ENCODE measurements at regions not wholly inside any gene's neighbourhood (a gene's known extent, or its start where the extent isn't known, plus 50 kb on each side); places are given as distances from the start of the nearest gene placed in this dataset.
A peak's percentile ranks its signal among the peaks of the same experiment; 100 is the strongest.

GRCh38 chr15:66849393-66849745, 147.3 kb downstream of the SMAD6 start:
- Histone ChIP-seq H3K9ac (no peak overlapping the region), H3K79me2 (ENCODE audit: insufficient read depth, low read depth) (no peaks in the 10 kb centered on the region), H3K4me3 (IDR thresholded peaks at IDR 0.05; ENCODE audit: insufficient read depth, low read depth, low read length) (no peak overlapping the region), H3K4me1 (ENCODE audit: low read depth, poor library complexity, severe bottlenecking) (peaks cover 12% of the 10 kb centered on the region), H4K20me1 (ENCODE audit: insufficient read depth) (no peaks in the 10 kb centered on the region), H3K27ac (no peak overlapping the region), H3K27me3 (ENCODE audit: insufficient read depth, low read depth) (no peaks in the 10 kb centered on the region), H3K4me2 (no peak overlapping the region), H3K36me3 (ENCODE audit: insufficient read depth) (no peaks in the 10 kb centered on the region), H2AFZ (ENCODE audit: low read depth) (no peak overlapping the region)
- TF ChIP-seq, protein P1, sequence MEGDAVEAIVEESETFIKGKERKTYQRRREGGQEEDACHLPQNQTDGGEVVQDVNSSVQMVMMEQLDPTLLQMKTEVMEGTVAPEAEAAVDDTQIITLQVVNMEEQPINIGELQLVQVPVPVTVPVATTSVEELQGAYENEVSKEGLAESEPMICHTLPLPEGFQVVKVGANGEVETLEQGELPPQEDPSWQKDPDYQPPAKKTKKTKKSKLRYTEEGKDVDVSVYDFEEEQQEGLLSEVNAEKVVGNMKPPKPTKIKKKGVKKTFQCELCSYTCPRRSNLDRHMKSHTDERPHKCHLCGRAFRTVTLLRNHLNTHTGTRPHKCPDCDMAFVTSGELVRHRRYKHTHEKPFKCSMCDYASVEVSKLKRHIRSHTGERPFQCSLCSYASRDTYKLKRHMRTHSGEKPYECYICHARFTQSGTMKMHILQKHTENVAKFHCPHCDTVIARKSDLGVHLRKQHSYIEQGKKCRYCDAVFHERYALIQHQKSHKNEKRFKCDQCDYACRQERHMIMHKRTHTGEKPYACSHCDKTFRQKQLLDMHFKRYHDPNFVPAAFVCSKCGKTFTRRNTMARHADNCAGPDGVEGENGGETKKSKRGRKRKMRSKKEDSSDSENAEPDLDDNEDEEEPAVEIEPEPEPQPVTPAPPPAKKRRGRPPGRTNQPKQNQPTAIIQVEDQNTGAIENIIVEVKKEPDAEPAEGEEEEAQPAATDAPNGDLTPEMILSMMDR (conservative IDR thresholded peaks at IDR 0.05; ENCODE audit: low read depth, low read length): no peak

- TF ChIP-seq, protein P1 (conservative IDR thresholded peaks at IDR 0.05; ENCODE audit: low read depth, low read length): no peak
- no peak overlapping the region for H3K4me3 ChIP-seq (IDR thresholded peaks at IDR 0.05; ENCODE audit: insufficient read depth, low read depth, low read length)
- no peaks in the 10 kb centered on the region for H3K27me3 ChIP-seq (ENCODE audit: insufficient read depth, low read depth)
- H3K36me3 ChIP-seq (ENCODE audit: insufficient read depth): no peaks in the 10 kb centered on the region
- no peak overlapping the region for H3K9ac ChIP-seq
- H3K27ac ChIP-seq: no peak overlapping the region
- peaks cover 12% of the 10 kb centered on the region for H3K4me1 ChIP-seq (ENCODE audit: low read depth, poor library complexity, severe bottlenecking)
- no peak overlapping the region for H3K4me2 ChIP-seq
- no peak overlapping the region for H2AFZ ChIP-seq (ENCODE audit: low read depth)
- H4K20me1 ChIP-seq (ENCODE audit: insufficient read depth): no peaks in the 10 kb centered on the region
- H3K79me2 ChIP-seq (ENCODE audit: insufficient read depth, low read depth): no peaks in the 10 kb centered on the region
Measured at GRCh38 chr15:66849746-66850077, 147.7 kb downstream of the SMAD6 start.

GRCh38 chr15:66850078-66850991, 148.3 kb downstream of the SMAD6 start:
- H4K20me1 ChIP-seq (ENCODE audit: insufficient read depth): no peaks in the 10 kb centered on the region
- no peaks in the 10 kb centered on the region for H3K27me3 ChIP-seq (ENCODE audit: insufficient read depth, low read depth)
- no peaks in the 10 kb centered on the region for H3K36me3 ChIP-seq (ENCODE audit: insufficient read depth)
- no peak overlapping the region for H3K9ac ChIP-seq
- no peak overlapping the region for H3K27ac ChIP-seq
- H2AFZ ChIP-seq (ENCODE audit: low read depth): peak overlapping the region; percentile 98
- no peak overlapping the region for H3K4me2 ChIP-seq
- H3K4me3 ChIP-seq (IDR thresholded peaks at IDR 0.05; ENCODE audit: insufficient read depth, low read depth, low read length): no peak overlapping the region
- TF ChIP-seq, protein P1 (conservative IDR thresholded peaks at IDR 0.05; ENCODE audit: low read depth, low read length): no peak
- H3K79me2 ChIP-seq (ENCODE audit: insufficient read depth, low read depth): no peaks in the 10 kb centered on the region
- H3K4me1 ChIP-seq (ENCODE audit: low read depth, poor library complexity, severe bottlenecking): peaks cover 12% of the 10 kb centered on the region

GRCh38 chr15:66850996-66851310, 148.9 kb downstream of the SMAD6 start:
- no peaks in the 10 kb centered on the region for H4K20me1 ChIP-seq (ENCODE audit: insufficient read depth)
- H3K27ac ChIP-seq: no peak overlapping the region
- peak overlapping the region; percentile 83 for H3K4me2 ChIP-seq
- H3K36me3 ChIP-seq (ENCODE audit: insufficient read depth): no peaks in the 10 kb centered on the region
- no peaks in the 10 kb centered on the region for H3K27me3 ChIP-seq (ENCODE audit: insufficient read depth, low read depth)
- peaks cover 12% of the 10 kb centered on the region for H3K4me1 ChIP-seq (ENCODE audit: low read depth, poor library complexity, severe bottlenecking)
- no peak overlapping the region for H3K9ac ChIP-seq
- no peaks in the 10 kb centered on the region for H3K79me2 ChIP-seq (ENCODE audit: insufficient read depth, low read depth)
- no peak overlapping the region for H3K4me3 ChIP-seq (IDR thresholded peaks at IDR 0.05; ENCODE audit: insufficient read depth, low read depth, low read length)
- H2AFZ ChIP-seq (ENCODE audit: low read depth): peak overlapping the region; percentile 98
- TF ChIP-seq, protein P1 (conservative IDR thresholded peaks at IDR 0.05; ENCODE audit: low read depth, low read length): no peak
